GM23338 (cell line): ENCODE measurements at regions not wholly inside any gene's neighbourhood (a gene's known extent, or its start where the extent isn't known, plus 50 kb on each side); places are given as distances from the start of the nearest gene placed in this dataset.

Experiments
- CTCF ChIP-seq, 2 experiments: fragments of 200-600 bp in 1 of 2; sonication (generic) in 1 of 2; conservative IDR thresholded peaks; 2 replicates each; pipeline versions ENCODE4 v1.5.1 to v1.6.1; 2016 to 2017; ENCODE audit warnings: antibody characterized with exemption in 2 of 2, low read depth in 2 of 2, mild to moderate bottlenecking in 2 of 2, moderate library complexity in 1 of 2
- EZH2 ChIP-seq: fragments of 200-600 bp; sonication (generic); IDR thresholded peaks from one replicate; pipeline ENCODE4 v1.8.0; 2017; ENCODE audit warnings: antibody characterized with exemption, mild to moderate bottlenecking, low read depth; ENCODE audit not compliant: unreplicated experiment
- EZH2phosphoT487 ChIP-seq: fragments of 200-600 bp; sonication (generic); IDR thresholded peaks from one replicate; pipeline ENCODE4 v1.8.1; 2018; ENCODE audit warnings: antibody characterized with exemption; ENCODE audit not compliant: unreplicated experiment
- NANOG ChIP-seq: IDR thresholded peaks from 2 replicates; pipeline ENCODE4 v1.6.1; 2016; ENCODE audit warnings: antibody characterized with exemption, borderline replicate concordance
- POLR2AphosphoS5 ChIP-seq: IDR thresholded peaks from 2 replicates; pipeline ENCODE4 v1.6.1; 2016; ENCODE audit warnings: antibody characterized with exemption, low read depth
- REST ChIP-seq: IDR thresholded peaks from one replicate; pipeline ENCODE4 v1.6.1; 2018; ENCODE audit warnings: antibody characterized with exemption; ENCODE audit not compliant: unreplicated experiment
- STAT1 ChIP-seq: IDR thresholded peaks from one replicate; pipeline ENCODE4 v1.6.1; 2016; ENCODE audit warnings: antibody characterized with exemption; ENCODE audit not compliant: unreplicated experiment

GRCh38 chr9:16321461-16322119, 548.9 kb downstream of the BNC2 start:
- TF ChIP-seq POLR2AphosphoS5, result no peak
- no peak for TF ChIP-seq CTCF (conservative IDR thresholded peaks at IDR 0.05; ENCODE audit: low read depth in 2 of 2)
- no peak for TF ChIP-seq NANOG
- TF ChIP-seq EZH2phosphoT487, result no peak
- no peak for TF ChIP-seq EZH2
- no peak for TF ChIP-seq REST
- no peak for TF ChIP-seq STAT1
